ENCODE measurements at regions not wholly inside any gene's neighbourhood (a gene's known extent, or its start where the extent isn't known, plus 50 kb on each side); places are given as distances from the start of the nearest gene placed in this dataset.

- CTCF ChIA-PET, result no interaction called here
- Mint-ChIP-seq H3K27ac (no peak overlapping the region), H3K4me1 (ENCODE audit: low read depth) (no peaks in the 10 kb centered on the region), H3K9me3 (peaks cover 13% of the 10 kb centered on the region), H3K36me3 (ENCODE audit: low read depth) (no peaks in the 10 kb centered on the region), H3K4me3 (no peak overlapping the region), H3K27me3 (no peaks in the 10 kb centered on the region)
- ATAC-seq, result no peak
- TF ChIP-seq, protein P1, sequence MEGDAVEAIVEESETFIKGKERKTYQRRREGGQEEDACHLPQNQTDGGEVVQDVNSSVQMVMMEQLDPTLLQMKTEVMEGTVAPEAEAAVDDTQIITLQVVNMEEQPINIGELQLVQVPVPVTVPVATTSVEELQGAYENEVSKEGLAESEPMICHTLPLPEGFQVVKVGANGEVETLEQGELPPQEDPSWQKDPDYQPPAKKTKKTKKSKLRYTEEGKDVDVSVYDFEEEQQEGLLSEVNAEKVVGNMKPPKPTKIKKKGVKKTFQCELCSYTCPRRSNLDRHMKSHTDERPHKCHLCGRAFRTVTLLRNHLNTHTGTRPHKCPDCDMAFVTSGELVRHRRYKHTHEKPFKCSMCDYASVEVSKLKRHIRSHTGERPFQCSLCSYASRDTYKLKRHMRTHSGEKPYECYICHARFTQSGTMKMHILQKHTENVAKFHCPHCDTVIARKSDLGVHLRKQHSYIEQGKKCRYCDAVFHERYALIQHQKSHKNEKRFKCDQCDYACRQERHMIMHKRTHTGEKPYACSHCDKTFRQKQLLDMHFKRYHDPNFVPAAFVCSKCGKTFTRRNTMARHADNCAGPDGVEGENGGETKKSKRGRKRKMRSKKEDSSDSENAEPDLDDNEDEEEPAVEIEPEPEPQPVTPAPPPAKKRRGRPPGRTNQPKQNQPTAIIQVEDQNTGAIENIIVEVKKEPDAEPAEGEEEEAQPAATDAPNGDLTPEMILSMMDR (IDR thresholded peaks at IDR 0.05), result no peak
- intact Hi-C loops (cut with micrococcal nuclease), result loop anchor here (5.0 kb wide), 1 partner anchor 268 kb away; no protein-coding TSS in a partner anchor
- POLR2A ChIA-PET, result no interaction called here
- no peak for DNase-seq
Measured at GRCh38 chr4:167290678-167291077, 56.4 kb upstream of the SPOCK3 start.

GRCh38 chr4:167308876-167309275, 74.6 kb upstream of the SPOCK3 start:
- DNase-seq, result no peak
- no peaks in the 10 kb centered on the region for H3K27me3 Mint-ChIP-seq
- CTCF ChIA-PET, result no interaction called here

GRCh38 chr4:167321299-167321698, 87.0 kb upstream of the SPOCK3 start:
- ChIA-PET POLR2A (no interaction called here), CTCF (no interaction called here)
- DNase-seq, result no peak
- intact Hi-C loops (cut with micrococcal nuclease), result no loop called here
- H3K4me1 Mint-ChIP-seq (ENCODE audit: low read depth), result no peaks in the 10 kb centered on the region
- no peak overlapping the region for H3K4me3 Mint-ChIP-seq
- no peak overlapping the region for H3K27ac Mint-ChIP-seq
- H3K9me3 Mint-ChIP-seq, result peaks cover 4% of the 10 kb centered on the region
- no peak for ATAC-seq
- TF ChIP-seq, protein P1 (IDR thresholded peaks at IDR 0.05), result no peak
- H3K36me3 Mint-ChIP-seq (ENCODE audit: low read depth), result no peaks in the 10 kb centered on the region
- H3K27me3 Mint-ChIP-seq, result no peaks in the 10 kb centered on the region

More at GRCh38 chr4:167308876-167309275, 74.6 kb upstream of the SPOCK3 start:
- intact Hi-C loops (cut with micrococcal nuclease), result no loop called here
- H3K4me1 Mint-ChIP-seq (ENCODE audit: low read depth), result no peaks in the 10 kb centered on the region
- POLR2A ChIA-PET, result no interaction called here
- no peak overlapping the region for H3K27ac Mint-ChIP-seq
- H3K9me3 Mint-ChIP-seq, result peaks cover 3% of the 10 kb centered on the region
- no peaks in the 10 kb centered on the region for H3K36me3 Mint-ChIP-seq (ENCODE audit: low read depth)
- H3K4me3 Mint-ChIP-seq, result no peak overlapping the region
- TF ChIP-seq, protein P1 (IDR thresholded peaks at IDR 0.05), result no peak
- no peak for ATAC-seq

DNA sequence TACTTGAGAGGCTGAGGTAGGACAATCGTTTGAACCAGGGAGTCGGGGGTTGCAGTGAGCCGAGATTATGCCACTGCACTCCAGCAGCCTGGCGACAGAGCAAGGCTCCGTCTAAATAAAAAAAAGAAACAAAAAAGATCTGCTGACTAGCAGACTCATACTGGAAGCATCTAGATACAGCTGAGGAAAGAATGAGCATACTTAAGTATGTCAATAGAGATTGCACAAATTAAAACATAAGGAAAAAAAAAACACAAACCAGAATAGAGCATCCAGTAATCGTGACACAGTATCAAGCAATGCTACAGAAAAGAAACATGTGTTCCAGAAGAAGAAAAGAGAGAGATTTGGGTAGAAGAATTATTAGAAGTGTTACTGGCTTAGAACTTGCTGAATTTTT, 105.5 kb upstream of the SPOCK3 start:
- ChIA-PET POLR2A (no interaction called here), CTCF (no interaction called here)
- Mint-ChIP-seq H3K4me1 (ENCODE audit: low read depth) (no peaks in the 10 kb centered on the region), H3K27ac (no peak overlapping the region), H3K36me3 (ENCODE audit: low read depth) (no peaks in the 10 kb centered on the region), H3K9me3 (peaks cover 12% of the 10 kb centered on the region), H3K27me3 (no peaks in the 10 kb centered on the region), H3K4me3 (no peak overlapping the region)
- intact Hi-C loops (cut with micrococcal nuclease), result no loop called here
- TF ChIP-seq, protein P1 (IDR thresholded peaks at IDR 0.05), result no peak
- DNase-seq (no peak), ATAC-seq (no peak)

DNA sequence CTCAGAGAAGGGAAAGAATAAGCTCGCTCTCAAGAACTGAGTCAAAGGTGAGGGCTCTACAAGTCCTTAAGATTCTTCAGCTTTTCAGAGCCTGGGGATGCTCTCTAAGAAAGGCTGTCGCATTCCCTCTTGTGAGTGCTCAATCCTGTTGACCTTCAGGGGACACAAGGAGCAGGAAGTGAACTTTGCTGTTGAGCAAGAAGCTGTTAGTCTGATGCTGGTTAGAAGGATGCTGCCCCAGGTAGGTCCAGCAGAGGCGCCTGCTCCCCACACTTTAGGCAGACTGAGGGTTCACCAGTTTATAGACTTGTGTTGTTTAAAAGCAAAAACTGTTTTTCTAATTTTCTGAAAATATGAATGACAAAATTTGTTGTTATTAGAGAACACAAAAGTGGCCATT, 125.4 kb upstream of the SPOCK3 start:
- CTCF ChIA-PET, result no interaction called here
- Mint-ChIP-seq H3K4me3 (no peak overlapping the region), H3K9me3 (no peaks in the 10 kb centered on the region)

More for the DNA sequence above, 125.4 kb upstream of the SPOCK3 start:
- TF ChIP-seq, protein P1 (IDR thresholded peaks at IDR 0.05), result no peak
- H3K27ac Mint-ChIP-seq, result no peak overlapping the region
- no peaks in the 10 kb centered on the region for H3K36me3 Mint-ChIP-seq (ENCODE audit: low read depth)
- H3K4me1 Mint-ChIP-seq (ENCODE audit: low read depth), result no peaks in the 10 kb centered on the region
- intact Hi-C loops (cut with micrococcal nuclease), result no loop called here
- ATAC-seq, result no peak
- POLR2A ChIA-PET, result no interaction called here
- no peaks in the 10 kb centered on the region for H3K27me3 Mint-ChIP-seq
- DNase-seq, result no peak
